ENCODE measurements at regions not wholly inside any gene's neighbourhood (a gene's known extent, or its start where the extent isn't known, plus 50 kb on each side); places are given as distances from the start of the nearest gene placed in this dataset.

GRCh38 chr4:95625020-95625419 lies 76.2 kb upstream of the UNC5C start:
- Histone ChIP-seq H3K4me3 (ENCODE audit: low read depth, low read length) (no peak overlapping the region), H3K36me3 (no peaks in the 10 kb centered on the region), H3K27me3 (ENCODE audit: insufficient read depth, low read depth, severe bottlenecking) (no peaks in the 10 kb centered on the region), H3K9me3 (ENCODE audit: severe bottlenecking) (no peaks in the 10 kb centered on the region), H3K27ac (no peak overlapping the region)
- no peak for DNase-seq
- TF ChIP-seq, protein P1, sequence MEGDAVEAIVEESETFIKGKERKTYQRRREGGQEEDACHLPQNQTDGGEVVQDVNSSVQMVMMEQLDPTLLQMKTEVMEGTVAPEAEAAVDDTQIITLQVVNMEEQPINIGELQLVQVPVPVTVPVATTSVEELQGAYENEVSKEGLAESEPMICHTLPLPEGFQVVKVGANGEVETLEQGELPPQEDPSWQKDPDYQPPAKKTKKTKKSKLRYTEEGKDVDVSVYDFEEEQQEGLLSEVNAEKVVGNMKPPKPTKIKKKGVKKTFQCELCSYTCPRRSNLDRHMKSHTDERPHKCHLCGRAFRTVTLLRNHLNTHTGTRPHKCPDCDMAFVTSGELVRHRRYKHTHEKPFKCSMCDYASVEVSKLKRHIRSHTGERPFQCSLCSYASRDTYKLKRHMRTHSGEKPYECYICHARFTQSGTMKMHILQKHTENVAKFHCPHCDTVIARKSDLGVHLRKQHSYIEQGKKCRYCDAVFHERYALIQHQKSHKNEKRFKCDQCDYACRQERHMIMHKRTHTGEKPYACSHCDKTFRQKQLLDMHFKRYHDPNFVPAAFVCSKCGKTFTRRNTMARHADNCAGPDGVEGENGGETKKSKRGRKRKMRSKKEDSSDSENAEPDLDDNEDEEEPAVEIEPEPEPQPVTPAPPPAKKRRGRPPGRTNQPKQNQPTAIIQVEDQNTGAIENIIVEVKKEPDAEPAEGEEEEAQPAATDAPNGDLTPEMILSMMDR (IDR thresholded peaks at IDR 0.05; ENCODE audit: low read depth, low read length) = no peak

DNA sequence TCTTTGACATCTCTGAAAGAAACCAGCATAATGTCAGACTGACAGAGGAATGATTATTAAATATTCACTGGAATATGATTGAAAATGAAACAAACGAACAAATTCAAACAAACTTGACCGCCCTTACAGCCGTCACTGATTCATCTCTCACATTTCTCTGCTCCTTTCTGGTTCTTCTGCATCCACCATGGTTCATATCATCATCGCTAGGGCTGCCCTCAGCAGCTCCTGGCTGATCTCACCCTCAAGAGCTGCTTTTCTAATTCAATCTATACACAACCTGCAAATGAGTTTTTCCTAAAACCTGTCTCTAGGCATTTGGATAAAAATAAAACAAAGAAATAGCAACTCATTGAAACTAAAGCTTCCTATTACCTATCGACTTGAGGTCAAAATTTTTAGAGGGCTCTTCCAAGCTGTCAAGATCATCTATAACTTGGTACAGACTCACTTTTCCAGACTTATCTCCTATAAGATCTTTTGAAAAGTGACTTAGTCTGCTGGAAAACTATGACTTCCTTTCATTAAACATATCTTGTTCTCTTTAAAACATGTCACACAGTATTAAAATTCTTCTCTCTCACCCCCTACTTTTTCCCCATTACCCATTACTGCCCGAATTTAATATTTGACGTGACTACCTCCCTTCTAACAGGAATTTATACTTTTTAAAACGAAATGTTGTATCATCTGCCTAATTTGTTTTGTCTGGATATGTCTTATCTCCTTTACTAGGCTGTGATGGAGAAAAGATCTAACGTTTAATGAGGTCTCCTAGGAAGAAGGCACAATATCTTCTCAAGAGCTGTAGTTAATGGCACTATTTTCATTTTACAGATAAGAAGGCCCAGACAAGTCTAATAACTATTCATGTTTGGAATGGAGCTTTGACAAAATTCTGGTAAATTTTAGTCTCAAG lies 71.0 kb upstream of the UNC5C start:
- Histone ChIP-seq H3K4me3 (ENCODE audit: low read depth, low read length) (no peak overlapping the region), H3K27me3 (ENCODE audit: insufficient read depth, low read depth, severe bottlenecking) (no peaks in the 10 kb centered on the region)

DNA sequence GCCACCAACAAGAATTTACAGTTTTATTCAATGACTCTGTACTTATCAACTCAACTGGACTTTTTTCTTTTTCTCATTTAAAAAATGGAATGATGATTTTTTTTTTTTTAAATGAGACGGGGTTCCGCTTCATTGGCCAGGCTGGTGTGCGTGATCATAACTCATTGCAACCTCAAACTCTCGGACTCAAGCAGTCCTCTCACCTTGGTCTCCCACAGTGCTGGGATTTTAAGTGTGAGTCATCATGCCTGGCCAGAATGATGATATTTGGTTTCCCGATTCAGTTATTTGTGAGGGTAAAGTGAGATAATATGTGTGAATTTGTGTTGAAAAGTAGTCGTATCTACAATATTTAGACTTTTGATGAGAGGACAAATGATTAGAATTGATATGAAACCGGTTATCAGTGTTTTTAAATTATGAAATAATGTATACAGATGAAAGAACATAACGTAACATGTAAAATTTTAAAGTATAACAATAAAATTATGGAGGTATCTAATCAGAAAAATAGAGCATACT lies 66.0 kb upstream of the UNC5C start:
- TF ChIP-seq, protein P1 (IDR thresholded peaks at IDR 0.05; ENCODE audit: low read depth, low read length) = no peak
- no peaks in the 10 kb centered on the region for H3K9me3 ChIP-seq (ENCODE audit: severe bottlenecking)
- no peak overlapping the region for H3K27ac ChIP-seq
- H3K27me3 ChIP-seq (ENCODE audit: insufficient read depth, low read depth, severe bottlenecking) = no peaks in the 10 kb centered on the region
- no peak overlapping the region for H3K4me3 ChIP-seq (ENCODE audit: low read depth, low read length)
- DNase-seq = no peak
- H3K36me3 ChIP-seq = no peaks in the 10 kb centered on the region

More for the DNA sequence above, 71.0 kb upstream of the UNC5C start:
- H3K27ac ChIP-seq = no peak overlapping the region
- no peaks in the 10 kb centered on the region for H3K36me3 ChIP-seq
- DNase-seq = no peak
- TF ChIP-seq, protein P1 (IDR thresholded peaks at IDR 0.05; ENCODE audit: low read depth, low read length) = no peak
- H3K9me3 ChIP-seq (ENCODE audit: severe bottlenecking) = no peaks in the 10 kb centered on the region

DNA sequence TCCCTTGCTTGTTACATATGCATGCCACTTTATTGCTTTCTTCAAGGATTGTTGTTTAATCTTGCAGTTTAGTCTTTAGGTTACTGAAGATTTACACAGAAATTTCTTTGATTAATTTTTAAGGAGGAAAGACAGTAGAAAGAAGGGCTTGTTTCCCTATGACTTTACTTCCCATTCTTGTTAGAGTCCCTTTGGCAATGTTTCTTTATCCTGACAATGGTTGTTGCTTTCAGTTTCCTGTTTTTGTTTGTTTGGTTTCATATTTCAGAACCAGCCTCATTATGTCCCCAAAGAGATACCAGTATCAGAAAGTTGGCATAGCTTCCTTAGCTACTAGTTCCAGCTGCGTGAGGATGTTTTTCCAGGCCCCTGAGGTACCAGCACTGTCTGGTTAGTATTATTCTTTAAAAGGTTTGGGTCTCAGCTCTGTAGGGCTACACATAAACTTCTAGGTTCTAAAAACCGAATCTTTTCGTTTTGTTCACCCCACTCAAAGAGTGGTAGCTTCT lies 61.3 kb upstream of the UNC5C start:
- Histone ChIP-seq H3K4me3 (ENCODE audit: low read depth, low read length) (no peak overlapping the region), H3K27ac (no peak overlapping the region), H3K9me3 (ENCODE audit: severe bottlenecking) (no peaks in the 10 kb centered on the region), H3K36me3 (no peaks in the 10 kb centered on the region), H3K27me3 (ENCODE audit: insufficient read depth, low read depth, severe bottlenecking) (no peaks in the 10 kb centered on the region)
- TF ChIP-seq, protein P1 (IDR thresholded peaks at IDR 0.05; ENCODE audit: low read depth, low read length) = no peak
- no peak for DNase-seq

- Histone ChIP-seq H3K9me3 (ENCODE audit: severe bottlenecking) (no peaks in the 10 kb centered on the region), H3K27me3 (ENCODE audit: insufficient read depth, low read depth, severe bottlenecking) (no peaks in the 10 kb centered on the region), H3K36me3 (no peaks in the 10 kb centered on the region), H3K4me3 (ENCODE audit: low read depth, low read length) (no peak overlapping the region), H3K27ac (no peak overlapping the region)
- DNase-seq = no peak
- TF ChIP-seq, protein P1 (IDR thresholded peaks at IDR 0.05; ENCODE audit: low read depth, low read length) = no peak
Observed at GRCh38 chr4:95606739-95607138, 58.0 kb upstream of the UNC5C start.

Measured in WERI-Rb-1 (cell line).